K562 (cell line): ENCODE measurements at regions not wholly inside any gene's neighbourhood (a gene's known extent, or its start where the extent isn't known, plus 50 kb on each side); places are given as distances from the start of the nearest gene placed in this dataset.

ENCODE experiments used
- CCAR2 ChIP-seq: fragments of 200-400 bp; formaldehyde crosslinking; IDR thresholded peaks from 2 replicates; pipeline ENCODE4 v1.6.1; 2017; ENCODE audit warnings: mild to moderate bottlenecking, low read depth, low read length
- CTCF ChIP-seq, 3 experiments: IDR thresholded peaks in 2 of 3; conservative IDR thresholded peaks in 1 of 3; 2 replicates each; pipeline ENCODE4 v1.5.1; 2011 to 2012; ENCODE audit warnings: low read length in 3 of 3, mild to moderate bottlenecking in 3 of 3, control low read depth in 2 of 3, improper control_type of control experiment in 1 of 3, inconsistent platforms in 1 of 3, low read depth in 1 of 3, mixed read lengths in 1 of 3, moderate library complexity in 1 of 3; ENCODE audit not compliant: insufficient read depth in 2 of 3
- MAZ ChIP-seq, 2 experiments: fragments of 450-650 bp in 1 of 2; sonication (generic) in 1 of 2; formaldehyde crosslinking; IDR thresholded peaks in 1 of 2; conservative IDR thresholded peaks in 1 of 2; 2 replicates each; pipeline versions ENCODE4 v1.4.0 to v1.5.0; 2020; ENCODE audit warnings: mild to moderate bottlenecking in 1 of 2, missing genetic modification reagents in 1 of 2
- RFX5 ChIP-seq: IDR thresholded peaks from 2 replicates; pipeline ENCODE4 v1.6.1; 2011; ENCODE audit warnings: low read depth, mild to moderate bottlenecking, improper control_type of control experiment, low read length
- SPI1 ChIP-seq: IDR thresholded peaks from 2 replicates; pipeline ENCODE4 v1.6.1; 2011; ENCODE audit warnings: low read depth, low read length, control low read depth, borderline replicate concordance
- TBL1XR1 ChIP-seq, 2 experiments: IDR thresholded peaks; 2 replicates each; pipeline ENCODE4 v1.6.1; 2012; ENCODE audit warnings: improper control_type of control experiment in 2 of 2, low read length in 2 of 2, mild to moderate bottlenecking in 1 of 2
- TEAD1 ChIP-seq, 2 experiments: fragments of 450-650 bp in 1 of 2; sonication (generic) in 1 of 2; formaldehyde crosslinking; IDR thresholded peaks; 2 replicates each; pipeline versions ENCODE4 v1.4.0 to v1.8.0; 2020 to 2022; ENCODE audit warnings: mild to moderate bottlenecking in 2 of 2, missing genetic modification reagents in 1 of 2
- UBTF ChIP-seq, 2 experiments: IDR thresholded peaks; 2 replicates each; pipeline ENCODE4 v1.6.1; 2012; ENCODE audit warnings: improper control_type of control experiment in 2 of 2, low read depth in 2 of 2, low read length in 2 of 2, borderline replicate concordance in 1 of 2
- ZNF316 ChIP-seq: fragments of 450-650 bp; IDR thresholded peaks from 2 replicates; pipeline ENCODE4 v1.6.1; 2016
- ZNF398 ChIP-seq: fragments of 250-450 bp; sonication (Bioruptor Pico); IDR thresholded peaks from 2 replicates; pipeline ENCODE4 v1.8.0; 2021; ENCODE audit warnings: moderate library complexity, mild to moderate bottlenecking, inconsistent platforms
- TF ChIP-seq, protein P1 (sequence below), 2 experiments: fragments of 450-650 bp in 1 of 2; IDR thresholded peaks; 2 replicates each; pipeline ENCODE4 v1.6.1; 2011 to 2017; ENCODE audit warnings: low read depth in 2 of 2, antibody characterized with exemption in 1 of 2, borderline replicate concordance in 1 of 2, low read length in 1 of 2, mild to moderate bottlenecking in 1 of 2, mixed read lengths in 1 of 2; ENCODE audit not compliant: control insufficient read depth in 1 of 2

DNA sequence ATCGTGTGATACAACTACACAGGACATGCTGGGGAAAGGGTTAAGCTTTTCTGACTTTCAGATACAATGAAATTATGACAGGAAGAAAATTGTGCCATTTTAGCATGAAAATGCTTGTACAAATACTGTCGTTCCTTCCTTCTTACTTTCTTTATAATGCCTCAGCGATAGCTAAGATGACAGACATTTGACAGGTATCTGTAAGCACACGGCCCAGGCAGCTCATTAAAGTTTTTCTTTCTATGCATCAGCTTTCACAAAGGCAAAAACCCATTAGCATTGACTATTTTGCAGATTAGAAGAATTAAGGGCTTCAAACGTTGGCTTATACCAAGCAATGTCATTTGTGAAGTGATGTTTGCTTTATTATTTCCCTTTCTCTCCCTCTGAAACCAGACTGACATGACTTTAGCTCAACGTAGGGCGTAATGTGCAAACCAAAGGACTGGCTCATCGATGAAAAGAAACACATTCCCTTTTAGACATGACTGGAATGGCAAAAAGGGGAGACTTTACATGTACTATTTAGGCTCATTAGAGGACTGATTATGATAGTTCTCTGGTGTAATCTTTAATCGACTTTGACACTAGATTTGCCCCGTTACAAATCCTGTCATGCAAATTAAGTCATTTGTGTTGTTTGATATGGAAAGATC, 258.4 kb upstream of the SP8 start:
- TF ChIP-seq ZNF398 (CRISPR knock-in tag) = no peak
- no peak for TF ChIP-seq TBL1XR1 (IDR thresholded peaks at IDR 0.05; ENCODE audit: low read length in 2 of 2)
- no peak for TF ChIP-seq ZNF316
- no peak for TF ChIP-seq CTCF (IDR thresholded peaks at IDR 0.05 in 2 of 3, conservative IDR thresholded peaks at IDR 0.05 in 1 of 3; ENCODE audit: insufficient read depth in 2 of 3, low read depth in 1 of 3, low read length in 3 of 3)
- TF ChIP-seq SPI1 = no peak
- TF ChIP-seq MAZ (CRISPR knock-in tag; conservative IDR thresholded peaks at IDR 0.05 in 1 of 2, IDR thresholded peaks at IDR 0.05 in 1 of 2) = no peak
- no peak for TF ChIP-seq UBTF (IDR thresholded peaks at IDR 0.05; ENCODE audit: borderline replicate concordance in 1 of 2, low read depth in 2 of 2, low read length in 2 of 2)
- TF ChIP-seq, protein P1, sequence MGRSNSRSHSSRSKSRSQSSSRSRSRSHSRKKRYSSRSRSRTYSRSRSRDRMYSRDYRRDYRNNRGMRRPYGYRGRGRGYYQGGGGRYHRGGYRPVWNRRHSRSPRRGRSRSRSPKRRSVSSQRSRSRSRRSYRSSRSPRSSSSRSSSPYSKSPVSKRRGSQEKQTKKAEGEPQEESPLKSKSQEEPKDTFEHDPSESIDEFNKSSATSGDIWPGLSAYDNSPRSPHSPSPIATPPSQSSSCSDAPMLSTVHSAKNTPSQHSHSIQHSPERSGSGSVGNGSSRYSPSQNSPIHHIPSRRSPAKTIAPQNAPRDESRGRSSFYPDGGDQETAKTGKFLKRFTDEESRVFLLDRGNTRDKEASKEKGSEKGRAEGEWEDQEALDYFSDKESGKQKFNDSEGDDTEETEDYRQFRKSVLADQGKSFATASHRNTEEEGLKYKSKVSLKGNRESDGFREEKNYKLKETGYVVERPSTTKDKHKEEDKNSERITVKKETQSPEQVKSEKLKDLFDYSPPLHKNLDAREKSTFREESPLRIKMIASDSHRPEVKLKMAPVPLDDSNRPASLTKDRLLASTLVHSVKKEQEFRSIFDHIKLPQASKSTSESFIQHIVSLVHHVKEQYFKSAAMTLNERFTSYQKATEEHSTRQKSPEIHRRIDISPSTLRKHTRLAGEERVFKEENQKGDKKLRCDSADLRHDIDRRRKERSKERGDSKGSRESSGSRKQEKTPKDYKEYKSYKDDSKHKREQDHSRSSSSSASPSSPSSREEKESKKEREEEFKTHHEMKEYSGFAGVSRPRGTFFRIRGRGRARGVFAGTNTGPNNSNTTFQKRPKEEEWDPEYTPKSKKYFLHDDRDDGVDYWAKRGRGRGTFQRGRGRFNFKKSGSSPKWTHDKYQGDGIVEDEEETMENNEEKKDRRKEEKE (IDR thresholded peaks at IDR 0.05; ENCODE audit: borderline replicate concordance in 1 of 2, control insufficient read depth in 1 of 2, low read depth in 2 of 2, low read length in 1 of 2) = no peak
- no peak for TF ChIP-seq CCAR2
- no peak for TF ChIP-seq RFX5
- TF ChIP-seq TEAD1 (CRISPR knock-in tag; IDR thresholded peaks at IDR 0.05) = no peak
